Activated CD4-positive, alpha-beta T cell treated with anti-CD3 and anti-CD28 coated beads, Interleukin-2, amount 50 U/mL, for 4 hours (primary cell): ENCODE measurements at regions not wholly inside any gene's neighbourhood (a gene's known extent, or its start where the extent isn't known, plus 50 kb on each side); places are given as distances from the start of the nearest gene placed in this dataset.
"Not testable (repeated sequence)": the region's sequence is repeated elsewhere in the genome, so short reads cannot be mapped to it uniquely, and the experiment has no call there.

ENCODE experiments used
- DNase-seq, 2 experiments: peaks; one replicate each; pipeline ENCODE4 v3.0.0-alpha.2; 2020

GRCh38 chr14:106185174-106185836 is 658.9 kb downstream of the TMEM121 start:
- not testable (repeated sequence) for DNase-seq

GRCh38 chr14:106185837-106186233 is 659.5 kb downstream of the TMEM121 start:
- DNase-seq: peak; percentile 60 to 62

- no peak for DNase-seq
Observed at GRCh38 chr14:106187216-106187615, 660.8 kb downstream of the TMEM121 start.

DNA sequence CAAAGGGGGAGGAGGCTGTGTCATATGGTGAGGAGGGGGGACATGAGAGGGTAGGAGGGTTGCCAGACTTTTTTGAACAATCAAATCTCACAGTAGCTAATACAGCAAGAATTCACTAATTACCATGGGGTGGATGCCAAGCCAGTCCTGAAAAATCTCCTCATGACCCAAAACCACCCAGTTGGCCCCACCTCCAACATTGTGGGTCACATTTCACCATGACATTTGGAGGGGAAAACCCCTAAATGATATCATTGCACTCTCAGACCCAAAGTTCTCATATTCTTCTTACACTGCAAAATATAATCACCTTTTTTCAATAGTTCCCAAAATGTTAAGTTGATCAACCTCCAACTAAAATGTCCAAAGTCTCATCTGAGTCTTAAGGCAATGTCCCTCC is 666.3 kb downstream of the TMEM121 start:
- not testable (repeated sequence) for DNase-seq

DNA sequence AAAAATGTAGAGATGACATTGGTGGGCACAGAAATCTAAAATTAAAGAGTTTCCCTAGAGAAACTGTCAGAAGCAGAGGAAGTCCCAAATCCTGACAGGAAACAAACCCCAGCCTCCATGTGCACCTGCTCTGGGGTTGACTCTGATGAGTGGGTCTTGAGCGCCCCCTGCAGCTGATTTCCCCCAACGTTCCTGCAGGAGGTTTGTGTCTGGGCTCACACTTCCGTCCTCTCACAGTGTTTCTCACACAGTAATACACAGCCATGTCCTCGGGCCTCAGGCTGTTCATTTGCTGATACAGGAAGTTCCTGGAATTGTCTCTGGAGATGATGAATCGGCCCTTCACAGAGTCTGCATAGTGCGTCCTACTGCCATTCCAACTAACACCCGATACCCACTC is 670.1 kb downstream of the TMEM121 start:
- DNase-seq: peak; percentile 52 to 61

GRCh38 chr14:106197264-106197663 is 670.9 kb downstream of the TMEM121 start:
- DNase-seq: not testable (repeated sequence)

- no peak for DNase-seq
Observed at GRCh38 chr14:106199097-106199496, 672.7 kb downstream of the TMEM121 start.

DNA sequence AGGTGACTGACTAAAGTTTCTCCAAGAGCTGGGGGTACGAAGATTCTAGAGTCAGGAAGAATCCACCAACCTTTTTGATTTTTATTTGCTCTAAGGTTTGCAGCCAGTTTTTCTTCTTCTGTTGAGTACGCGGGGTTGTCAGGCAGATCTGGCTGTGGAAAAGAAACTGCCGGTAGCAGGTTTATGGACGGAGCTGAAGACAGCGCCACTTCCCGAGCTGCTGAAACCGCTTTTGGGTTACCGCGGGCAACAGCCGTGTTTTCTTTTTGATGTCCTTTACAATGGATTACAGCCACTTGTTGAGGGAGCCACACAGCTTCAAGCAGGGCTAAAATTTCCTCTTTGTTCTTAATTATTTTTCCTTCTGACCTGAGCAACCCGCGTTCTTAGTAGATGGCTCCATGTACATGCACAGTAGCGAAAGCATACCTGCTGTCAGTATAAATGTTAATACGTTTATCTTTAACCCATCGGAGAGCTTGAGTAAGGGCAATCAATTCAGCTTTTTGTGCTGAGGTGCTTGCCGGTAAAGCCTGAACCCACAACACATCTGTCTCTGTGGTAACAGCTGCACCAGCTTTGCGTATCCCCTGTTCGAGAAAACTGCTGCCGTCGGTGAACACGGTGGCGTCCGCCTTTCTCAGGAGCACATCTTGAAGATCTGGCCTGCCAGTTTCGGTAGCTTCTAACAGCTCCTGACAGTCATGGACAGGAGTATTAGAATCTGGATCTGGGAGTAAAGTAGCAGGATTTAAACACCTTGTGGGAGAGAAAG is 674.3 kb downstream of the TMEM121 start:
- DNase-seq: no peak

GRCh38 chr14:106201376-106201775 is 675.0 kb downstream of the TMEM121 start:
- no peak for DNase-seq

- DNase-seq: no peak
Observed at GRCh38 chr14:106203438-106203837, 677.1 kb downstream of the TMEM121 start.

DNA sequence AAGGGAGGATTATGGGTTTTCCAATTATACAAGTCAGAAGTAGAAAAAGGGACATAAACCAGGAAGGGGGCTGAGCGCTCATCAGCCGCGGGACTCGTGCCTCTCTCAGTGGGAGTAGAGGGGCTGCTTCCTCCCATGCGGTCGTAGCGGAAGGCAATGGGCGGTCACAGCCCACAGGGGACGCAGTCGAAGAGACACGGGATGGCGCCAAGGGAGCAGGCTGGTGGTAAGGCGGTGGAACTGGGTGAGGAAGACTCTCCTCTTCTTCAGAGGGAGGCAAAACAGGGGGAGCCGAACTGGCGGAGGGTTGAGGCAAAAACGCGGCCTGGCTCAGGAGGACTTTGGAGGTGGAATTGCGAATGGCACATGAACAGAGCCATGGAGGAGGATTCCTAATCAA is 677.7 kb downstream of the TMEM121 start:
- DNase-seq: no peak

DNA sequence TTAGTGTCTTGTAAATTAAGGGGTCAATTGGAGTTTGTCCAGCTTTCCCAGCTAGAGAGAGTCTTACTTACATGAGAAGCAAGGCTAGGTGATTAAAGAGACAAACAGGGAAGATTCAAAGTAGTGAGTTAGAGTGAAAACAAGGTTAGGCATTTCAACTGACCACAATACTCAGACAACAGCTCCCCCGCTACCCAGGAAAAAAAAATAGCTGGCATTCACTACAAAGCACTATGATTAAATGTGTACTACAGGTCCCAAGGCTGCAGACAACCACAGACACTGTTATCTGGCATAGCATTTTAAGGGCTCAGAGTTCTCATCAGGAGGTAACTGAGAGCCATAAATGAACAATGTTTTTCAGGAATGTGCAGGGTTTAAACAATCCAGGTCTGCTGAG is 680.9 kb downstream of the TMEM121 start:
- DNase-seq: no peak

DNA sequence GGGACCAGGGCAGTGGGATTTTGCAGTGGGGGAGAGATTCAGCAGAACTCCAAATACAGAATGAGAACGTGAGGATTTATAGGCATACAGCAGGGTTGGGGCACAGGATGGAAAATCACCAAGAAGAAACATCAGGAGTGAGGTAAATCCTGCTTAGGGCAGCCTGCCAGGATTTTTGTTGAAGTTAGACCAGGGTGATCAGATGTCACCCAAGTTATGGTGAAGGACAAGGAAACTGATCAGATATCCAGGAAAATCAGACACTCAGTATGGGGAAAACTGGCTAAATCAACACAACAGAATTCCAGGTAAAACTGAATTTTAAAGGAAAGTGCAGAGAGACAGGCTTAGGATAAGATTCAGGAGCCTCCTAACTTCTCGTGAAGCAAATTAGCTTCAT is 682.4 kb downstream of the TMEM121 start:
- no peak for DNase-seq

GRCh38 chr14:106209755-106210154 is 683.4 kb downstream of the TMEM121 start:
- peak; percentile 28 to 32 for DNase-seq

DNA sequence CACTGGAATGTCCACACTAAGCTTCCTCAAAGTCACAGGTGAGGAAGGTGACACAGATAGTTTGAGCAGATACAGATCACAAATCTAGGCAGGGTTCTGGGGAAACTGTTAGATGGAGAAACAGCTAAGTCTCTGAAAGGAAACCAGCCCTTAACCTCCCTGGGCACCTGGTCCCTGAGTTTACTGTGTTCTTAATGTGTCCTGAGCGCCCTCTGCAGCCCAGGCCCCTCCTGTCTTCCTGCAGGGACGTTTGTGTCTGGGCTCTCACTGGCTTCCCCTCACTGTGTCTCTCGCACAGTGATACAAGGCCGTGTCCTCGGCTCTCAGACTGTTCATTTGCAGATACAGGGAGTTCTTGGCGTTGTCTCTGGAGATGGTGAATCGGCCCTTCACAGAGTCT is 684.3 kb downstream of the TMEM121 start:
- DNase-seq: no peak

DNA sequence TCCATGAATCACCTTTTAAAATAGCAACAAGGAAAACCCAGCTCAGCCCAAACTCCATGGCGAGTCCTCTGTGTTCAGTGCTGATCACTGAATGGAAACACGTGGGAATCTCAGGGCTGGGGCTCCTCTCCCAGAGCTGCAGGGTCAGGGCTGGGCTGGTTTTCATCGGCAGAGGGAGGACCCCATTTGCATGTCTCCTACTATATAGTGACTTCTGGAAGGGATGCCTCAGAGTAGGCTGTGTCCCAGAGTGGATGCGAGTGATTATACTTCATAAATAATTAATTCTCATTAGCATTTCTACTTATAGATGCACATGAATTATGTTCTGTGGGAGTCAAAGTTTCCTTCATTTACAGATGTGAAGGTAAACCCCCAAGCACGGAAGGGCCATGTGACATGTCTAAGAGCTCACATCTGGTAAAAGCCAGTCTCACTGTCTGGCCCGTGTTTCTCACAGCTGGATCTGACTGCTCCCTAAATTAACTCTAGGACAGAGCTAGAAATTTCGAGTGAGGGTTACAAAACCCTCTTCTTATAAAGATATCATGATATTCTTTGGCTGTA is 685.0 kb downstream of the TMEM121 start:
- DNase-seq: no peak

- no peak for DNase-seq
Observed at GRCh38 chr14:106215229-106215628, 688.8 kb downstream of the TMEM121 start.

GRCh38 chr14:106216679-106217078 is 690.3 kb downstream of the TMEM121 start:
- DNase-seq: no peak

DNA sequence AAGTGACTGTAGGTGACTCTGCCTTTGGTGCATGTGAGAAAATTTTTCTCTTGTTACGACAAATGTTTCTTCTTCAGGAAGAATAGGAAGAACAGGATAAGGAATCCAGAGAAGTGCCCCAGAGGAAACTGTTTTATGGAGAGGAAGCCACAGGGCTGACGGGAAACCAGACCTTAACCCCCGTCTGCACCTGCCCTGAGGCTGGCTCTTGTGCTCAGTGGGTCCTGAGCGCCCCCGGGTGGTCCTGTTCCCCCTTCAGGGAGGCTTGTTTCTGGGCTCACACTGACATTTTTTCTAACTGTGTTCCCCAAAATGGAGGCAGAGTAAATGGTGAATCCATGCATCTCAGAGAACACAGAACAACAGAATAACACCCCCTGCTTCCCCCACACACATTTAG is 691.8 kb downstream of the TMEM121 start:
- no peak for DNase-seq

DNA sequence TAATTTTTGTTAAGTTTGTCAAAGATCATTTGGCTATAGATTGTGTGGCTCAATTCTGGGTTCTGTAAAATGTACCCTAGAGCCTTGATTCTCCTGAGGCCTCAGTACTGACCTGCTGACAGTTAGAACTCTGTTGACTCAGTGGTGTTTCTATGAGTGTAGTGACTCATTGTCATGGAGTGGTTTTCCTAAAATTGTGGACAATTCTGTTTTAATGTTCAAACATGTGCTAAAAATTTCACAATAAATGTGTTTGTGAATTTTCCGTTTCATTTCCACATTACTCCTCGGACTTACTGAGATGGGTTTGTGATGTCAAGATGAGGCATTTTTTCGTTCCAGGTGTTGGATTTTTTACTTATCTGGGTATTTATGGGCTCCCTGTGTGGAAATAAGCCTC is 695.9 kb downstream of the TMEM121 start:
- DNase-seq: no peak

- no peak for DNase-seq
Observed at GRCh38 chr14:106222731-106223130, 696.3 kb downstream of the TMEM121 start.

GRCh38 chr14:106227793-106228192 is 701.4 kb downstream of the TMEM121 start:
- DNase-seq: no peak

GRCh38 chr14:106228541-106229158 is 702.3 kb downstream of the TMEM121 start:
- DNase-seq: peak; percentile 36 to 38

DNA sequence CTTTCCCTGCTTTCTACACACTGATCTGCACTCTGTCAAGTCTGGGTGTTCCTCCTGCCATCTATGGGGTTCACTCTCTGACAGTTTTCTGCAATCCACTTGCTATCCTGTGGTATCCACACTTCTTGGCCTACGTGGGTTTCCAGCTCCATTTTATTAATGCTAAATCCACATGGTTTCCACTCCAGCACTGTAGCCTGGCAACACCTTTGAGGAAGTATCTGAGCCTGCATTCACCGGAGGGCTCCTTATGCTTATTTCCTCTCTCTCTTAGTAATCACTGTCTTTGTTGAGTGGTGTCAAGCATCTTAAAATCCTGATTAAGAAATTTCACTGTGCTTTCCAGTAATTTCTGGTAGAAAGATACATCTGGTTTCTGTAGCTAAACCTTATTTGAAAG is 703.7 kb downstream of the TMEM121 start:
- DNase-seq: no peak
